H1 (cell line): ENCODE measurements at regions not wholly inside any gene's neighbourhood (a gene's known extent, or its start where the extent isn't known, plus 50 kb on each side); places are given as distances from the start of the nearest gene placed in this dataset.
A peak's percentile ranks its signal among the peaks of the same experiment; 100 is the strongest.

Experiments
- CTCF ChIA-PET: fragments of 300-600 bp; sonication (Branson Sonifier 250); formaldehyde crosslinking; loops from one replicate; lab custom pipeline; 2021; ENCODE audit not compliant: partially characterized antibody; lab: Charles Lee
- POLR2A ChIA-PET: fragments of 300-600 bp; sonication (Branson Sonifier 250); formaldehyde crosslinking; loops from one replicate; lab custom pipeline; 2021; ENCODE audit warnings: inconsistent platforms; ENCODE audit not compliant: partially characterized antibody; lab: Charles Lee
- DNase-seq, 2 experiments: peaks; one replicate each; pipeline versions ENCODE4 v3.0.0 to v3.0.0-alpha.2; 2010 to 2022; ENCODE audit warnings: low spot score in 2 of 2, low read depth in 1 of 2, mixed read lengths in 1 of 2
- FAIRE-seq: peaks from 2 replicates; lab custom pipeline; 2011; peaks lifted over from hg19 to GRCh38; lab: Jason Lieb, UNC
- H2AFZ ChIP-seq: 2 replicates; pipeline ENCODE4 v1.8.1; 2012; ENCODE audit warnings: low read length, inconsistent platforms
- H2AK5ac ChIP-seq: 2 replicates; pipeline ENCODE4 v1.6.1; 2013; ENCODE audit warnings: low read depth, low read length
- H2BK120ac ChIP-seq: replicated peaks from 2 replicates; pipeline ENCODE3; 2013; ENCODE audit warnings: low read depth, low read length, inconsistent platforms
- H2BK12ac ChIP-seq: 2 replicates; pipeline ENCODE4 v1.6.1; 2013; ENCODE audit warnings: low read depth, low read length
- H2BK15ac ChIP-seq: 2 replicates; pipeline ENCODE4 v1.6.1; 2013; ENCODE audit warnings: low read length
- H2BK20ac ChIP-seq: 2 replicates; pipeline ENCODE4 v1.6.1; 2013; ENCODE audit warnings: low read length
- H2BK5ac ChIP-seq: 2 replicates; pipeline ENCODE4 v1.6.1; 2013; ENCODE audit warnings: low read depth, low read length
- H3K14ac ChIP-seq: 2 replicates; pipeline ENCODE4 v1.6.1; 2013; ENCODE audit warnings: inconsistent platforms; ENCODE audit not compliant: insufficient read length
- H3K18ac ChIP-seq: 2 replicates; pipeline ENCODE4 v1.6.1; 2013; ENCODE audit warnings: low read length; ENCODE audit errors: extremely low read depth
- H3K23ac ChIP-seq: 2 replicates; pipeline ENCODE4 v1.6.1; 2013; ENCODE audit warnings: inconsistent platforms; ENCODE audit not compliant: insufficient read length
- H3K23me2 ChIP-seq: 2 replicates; pipeline ENCODE4 v1.6.1; 2013; ENCODE audit warnings: low read depth, low read length
- H3K27ac ChIP-seq: 2 replicates; pipeline ENCODE4 v1.6.1; 2011; ENCODE audit warnings: low read depth, low read length, inconsistent platforms
- H3K27me3 ChIP-seq, 4 experiments: replicated peaks in 1 of 4; 1 replicate in 1 of 4; 2 replicates in 3 of 4; pipeline versions ENCODE4 v1.6.1 to v1.8.1; 2011 to 2013; ENCODE audit warnings: low read length in 3 of 4, mild to moderate bottlenecking in 3 of 4, inconsistent platforms in 2 of 4, mixed read lengths in 2 of 4, moderate library complexity in 1 of 4; ENCODE audit not compliant: control insufficient read depth in 3 of 4, insufficient read depth in 3 of 4; ENCODE audit errors: extremely low read depth in 1 of 4
- H3K36me3 ChIP-seq, 4 experiments: 2 replicates each; pipeline versions ENCODE4 v1.6.1 to v1.8.1; 2011 to 2013; ENCODE audit warnings: mild to moderate bottlenecking in 4 of 4, low read length in 3 of 4, moderate library complexity in 2 of 4, control low read depth in 1 of 4, inconsistent platforms in 1 of 4; ENCODE audit not compliant: insufficient read depth in 4 of 4, control insufficient read depth in 2 of 4
- H3K4ac ChIP-seq: replicated peaks from 2 replicates; pipeline ENCODE3; 2013; ENCODE audit warnings: low read length, low read depth, mixed read lengths, inconsistent platforms; ENCODE audit not compliant: insufficient read length
- H3K4me1 ChIP-seq, 4 experiments: replicated peaks in 1 of 4; 1 replicate in 1 of 4; 2 replicates in 3 of 4; pipeline versions ENCODE4 v1.6.1 to v1.8.1; 2011 to 2013; ENCODE audit warnings: low read length in 3 of 4, inconsistent platforms in 2 of 4, mixed read lengths in 1 of 4; ENCODE audit not compliant: insufficient read depth in 4 of 4, control insufficient read depth in 3 of 4
- H3K4me2 ChIP-seq, 2 experiments: 2 replicates each; pipeline versions ENCODE4 v1.6.1 to v1.8.1; 2011 to 2013; ENCODE audit warnings: low read depth in 2 of 2, low read length in 2 of 2, control low read depth in 1 of 2, inconsistent platforms in 1 of 2, mild to moderate bottlenecking in 1 of 2; ENCODE audit not compliant: insufficient read depth in 1 of 2
- H3K4me3 ChIP-seq, 4 experiments: fragments of 200-600, 300-600 bp in 1 of 4; sonication (generic), shearing (Covaris generic), sonication (Bioruptor Twin) in 1 of 4; 2 replicates each; pipeline versions ENCODE4 v1.5.1 to v1.8.1; 2011 to 2016; ENCODE audit warnings: low read length in 4 of 4, low read depth in 3 of 4, control low read depth in 2 of 4, inconsistent platforms in 2 of 4, mild to moderate bottlenecking in 2 of 4, mixed read lengths in 1 of 4, moderate library complexity in 1 of 4; ENCODE audit not compliant: insufficient read depth in 2 of 4; ENCODE audit errors: extremely low read depth in 1 of 4
- H3K56ac ChIP-seq: replicated peaks from 2 replicates; pipeline ENCODE3; 2013; ENCODE audit warnings: low read depth, mild to moderate bottlenecking, mixed read lengths, low read length, inconsistent platforms; ENCODE audit not compliant: insufficient read length
- H3K79me1 ChIP-seq: 2 replicates; pipeline ENCODE4 v1.6.1; 2013; ENCODE audit warnings: low read depth, low read length, control low read depth
- H3K79me2 ChIP-seq, 2 experiments: 2 replicates each; pipeline versions ENCODE4 v1.6.1 to v1.8.1; 2012 to 2013; ENCODE audit warnings: low read length in 2 of 2, mild to moderate bottlenecking in 2 of 2, inconsistent platforms in 1 of 2; ENCODE audit not compliant: insufficient read depth in 2 of 2, control insufficient read depth in 1 of 2
- H3K9ac ChIP-seq, 4 experiments: replicated peaks in 1 of 4; 1 replicate in 1 of 4; 2 replicates in 3 of 4; pipeline versions ENCODE4 v1.6.1 to v1.8.1; 2011 to 2013; ENCODE audit warnings: low read depth in 3 of 4, low read length in 3 of 4, control low read depth in 2 of 4, mild to moderate bottlenecking in 2 of 4, moderate library complexity in 2 of 4, inconsistent platforms in 1 of 4; ENCODE audit errors: extremely low read depth in 1 of 4
- H3K9me3 ChIP-seq, 2 experiments: 2 replicates each; pipeline versions ENCODE4 v1.6.1 to v1.8.1; 2012 to 2013; ENCODE audit warnings: mild to moderate bottlenecking in 2 of 2, moderate library complexity in 2 of 2, control low read depth in 1 of 2, inconsistent platforms in 1 of 2, low read depth in 1 of 2, low read length in 1 of 2, mixed read lengths in 1 of 2; ENCODE audit not compliant: insufficient read depth in 2 of 2
- H4K20me1 ChIP-seq, 2 experiments: replicated peaks in 1 of 2; 2 replicates each; pipeline versions ENCODE3 to v1.8.1; 2011 to 2013; ENCODE audit warnings: inconsistent platforms in 2 of 2, low read length in 2 of 2, mild to moderate bottlenecking in 1 of 2; ENCODE audit not compliant: insufficient read depth in 2 of 2, control insufficient read depth in 1 of 2
- H4K5ac ChIP-seq: 2 replicates; pipeline ENCODE4 v1.6.1; 2013; ENCODE audit warnings: low read length, low read depth, mixed read lengths, inconsistent platforms; ENCODE audit not compliant: insufficient read length
- H4K8ac ChIP-seq: 2 replicates; pipeline ENCODE4 v1.8.0; 2013; ENCODE audit warnings: mild to moderate bottlenecking, moderate library complexity, low read length, inconsistent platforms; ENCODE audit not compliant: insufficient read depth; ENCODE audit errors: extremely low read depth
- H4K91ac ChIP-seq: replicated peaks from 2 replicates; pipeline ENCODE3; 2013; ENCODE audit warnings: low read length, mixed read lengths, inconsistent platforms; ENCODE audit not compliant: insufficient read length
- CBX8 ChIP-seq: fragments of 300-800, 300-1000 bp; sonication (generic); IDR thresholded peaks from 2 replicates; pipeline ENCODE4 v1.7.1; 2016; ENCODE audit warnings: low read depth, low read length, borderline replicate concordance
- CEBPB ChIP-seq: IDR thresholded peaks from 2 replicates; pipeline ENCODE4 v1.6.1; 2012; ENCODE audit warnings: low read depth, low read length
- EP300 ChIP-seq, 2 experiments: IDR thresholded peaks; 1 replicate in 1 of 2; 2 replicates in 1 of 2; pipeline ENCODE4 v1.6.1; 2011 to 2012; ENCODE audit warnings: low read depth in 2 of 2, low read length in 2 of 2, mild to moderate bottlenecking in 2 of 2, borderline replicate concordance in 1 of 2, inconsistent platforms in 1 of 2, moderate library complexity in 1 of 2
- JUN ChIP-seq: IDR thresholded peaks from 2 replicates; pipeline ENCODE4 v1.6.1; 2011; ENCODE audit warnings: low read depth, mild to moderate bottlenecking, improper control_type of control experiment, low read length
- PHF8 ChIP-seq: fragments of 200-600 bp; sonication (generic); conservative IDR thresholded peaks from 2 replicates; pipeline ENCODE4 v1.7.1; 2012; ENCODE audit warnings: low read depth, mild to moderate bottlenecking, inconsistent platforms, low read length, moderate library complexity
- SIRT6 ChIP-seq: IDR thresholded peaks from one replicate; pipeline ENCODE4 v1.7.1; 2012; ENCODE audit warnings: low read length, inconsistent platforms
- SP4 ChIP-seq: IDR thresholded peaks from 2 replicates; pipeline ENCODE4 v1.6.1; 2012; ENCODE audit warnings: low read length, inconsistent platforms
- WGBS, 2 experiments: shearing (Covaris generic) in 1 of 2; methylation state at CpG; one replicate each; pipeline versions ENCODE4 v1.1.6 to v1.1.7; 2013 to 2015; ENCODE audit warnings: low lambda C conversion rate in 2 of 2, mixed read lengths in 2 of 2, inconsistent platforms in 1 of 2, low coverage in 1 of 2, missing lambda C conversion rate in 1 of 2; ENCODE audit not compliant: insufficient replicate concordance in 2 of 2, insufficient coverage in 1 of 2, insufficient read length in 1 of 2; ENCODE audit errors: extremely low coverage in 1 of 2, missing lambda C conversion rate in 1 of 2; 5-methylcytosine and 5-hydroxymethylcytosine counted together
- TF ChIP-seq, protein P1 (sequence below): IDR thresholded peaks from 2 replicates; pipeline ENCODE4 v1.6.1; 2012; ENCODE audit warnings: inconsistent platforms

DNA sequence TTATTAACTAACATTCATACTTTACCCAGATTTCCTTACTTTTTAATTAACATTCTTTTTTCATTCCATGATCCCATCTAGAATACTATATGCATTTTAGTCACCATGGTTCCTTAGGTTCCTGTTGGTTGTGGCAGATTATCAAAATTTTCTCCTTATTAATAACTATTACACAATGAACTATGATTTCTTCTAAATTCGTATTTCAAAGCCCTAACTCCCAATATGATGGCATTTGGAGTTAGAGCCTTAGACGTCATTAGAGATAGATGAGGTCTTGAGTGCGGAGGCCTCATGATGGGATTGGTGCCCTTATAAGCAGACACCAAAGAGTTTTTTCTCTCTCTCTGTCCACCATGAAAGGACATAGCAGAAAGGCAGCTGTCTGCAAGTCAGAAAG, 485.4 kb downstream of the TLR4 start:
- Histone ChIP-seq H3K27ac (no peak overlapping the region), H2BK12ac (no peak overlapping the region), H3K27me3 (no peaks in the 10 kb centered on the region), H2AK5ac (no peak overlapping the region), H4K20me1 (no peaks in the 10 kb centered on the region), H3K56ac (no peak overlapping the region), H3K9ac (no peak overlapping the region), H3K79me2 (no peaks in the 10 kb centered on the region), H3K4me1 (no peaks in the 10 kb centered on the region), H3K4me2 (no peak overlapping the region), H4K8ac (no peak overlapping the region), H3K79me1 (no peaks in the 10 kb centered on the region), H2BK5ac (no peak overlapping the region), H2BK15ac (no peak overlapping the region), H3K9me3 (no peaks in the 10 kb centered on the region), H2BK120ac (no peak overlapping the region), H4K5ac (no peak overlapping the region), H3K23me2 (no peaks in the 10 kb centered on the region), H3K18ac (no peak overlapping the region), H4K91ac (no peak overlapping the region), H3K4me3 (no peak overlapping the region), H2BK20ac (no peak overlapping the region), H3K23ac (no peak overlapping the region), H3K36me3 (no peaks in the 10 kb centered on the region), H3K4ac (no peak overlapping the region), H3K14ac (no peak overlapping the region), H2AFZ (no peak overlapping the region)
- FAIRE-seq, result no peak
- WGBS, 2 experiments, result 93% methylated on average over 3 of the region's 3 CpGs; no CpG with 5 or more reads in 1 of the 2 experiments
- POLR2A ChIA-PET, result no interaction called here
- TF ChIP-seq CBX8 (no peak), SIRT6 (no peak), CEBPB (peak; percentile 54; the same call in 1 of the 2 replicates), SP4 (no peak), PHF8 (no peak), EP300 (IDR thresholded peaks at IDR 0.05; ENCODE audit: borderline replicate concordance in 1 of 2, low read depth in 2 of 2, low read length in 2 of 2) (no peak), JUN (no peak)
- TF ChIP-seq, protein P1, sequence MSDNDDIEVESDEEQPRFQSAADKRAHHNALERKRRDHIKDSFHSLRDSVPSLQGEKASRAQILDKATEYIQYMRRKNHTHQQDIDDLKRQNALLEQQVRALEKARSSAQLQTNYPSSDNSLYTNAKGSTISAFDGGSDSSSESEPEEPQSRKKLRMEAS, result no peak
- CTCF ChIA-PET, result no interaction called here
- no peak for DNase-seq
